Thyroid gland (tissue), 4 donors: ENCODE measurements at regions not wholly inside any gene's neighbourhood (a gene's known extent, or its start where the extent isn't known, plus 50 kb on each side); places are given as distances from the start of the nearest gene placed in this dataset.

Experiments
- POLR2A ChIP-seq, 2 donors: fragments of 450-650 bp; IDR thresholded peaks; one replicate each; pipeline ENCODE4 v1.6.1; 2017; ENCODE audit warnings: antibody characterized with exemption in 2 of 2, mild to moderate bottlenecking in 2 of 2, moderate library complexity in 1 of 2
- TF ChIP-seq, protein P1 (sequence below), 6 experiments: fragments of 200-600 bp in 3 of 6; fragments of 450-650 bp in 3 of 6; sonication (generic) in 3 of 6; IDR thresholded peaks; one replicate each; pipeline ENCODE4 v1.5.1; 2016 to 2019; ENCODE audit warnings: antibody characterized with exemption in 6 of 6, mild to moderate bottlenecking in 2 of 6, inconsistent platforms in 1 of 6, moderate library complexity in 1 of 6

DNA sequence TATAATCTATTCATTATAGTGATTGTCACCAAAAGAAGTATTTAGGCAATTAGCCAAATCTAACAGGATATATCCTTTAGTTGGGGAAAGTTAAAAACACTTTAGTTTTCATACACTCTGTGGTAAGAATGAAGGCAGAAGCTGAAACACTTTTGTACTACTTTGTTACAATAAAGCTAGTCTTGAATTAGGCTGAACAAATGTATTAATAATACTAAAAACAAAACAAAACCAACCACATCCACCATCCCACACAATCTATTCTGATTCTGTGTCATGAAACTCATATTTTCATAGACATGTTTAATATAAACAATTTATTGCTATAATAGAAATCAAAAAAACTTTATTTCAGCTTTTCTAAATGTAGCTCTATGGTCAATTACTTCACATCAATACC is 508.8 kb downstream of the ZEB2 start:
- no peak for TF ChIP-seq POLR2A (IDR thresholded peaks at IDR 0.05)
- TF ChIP-seq, protein P1, sequence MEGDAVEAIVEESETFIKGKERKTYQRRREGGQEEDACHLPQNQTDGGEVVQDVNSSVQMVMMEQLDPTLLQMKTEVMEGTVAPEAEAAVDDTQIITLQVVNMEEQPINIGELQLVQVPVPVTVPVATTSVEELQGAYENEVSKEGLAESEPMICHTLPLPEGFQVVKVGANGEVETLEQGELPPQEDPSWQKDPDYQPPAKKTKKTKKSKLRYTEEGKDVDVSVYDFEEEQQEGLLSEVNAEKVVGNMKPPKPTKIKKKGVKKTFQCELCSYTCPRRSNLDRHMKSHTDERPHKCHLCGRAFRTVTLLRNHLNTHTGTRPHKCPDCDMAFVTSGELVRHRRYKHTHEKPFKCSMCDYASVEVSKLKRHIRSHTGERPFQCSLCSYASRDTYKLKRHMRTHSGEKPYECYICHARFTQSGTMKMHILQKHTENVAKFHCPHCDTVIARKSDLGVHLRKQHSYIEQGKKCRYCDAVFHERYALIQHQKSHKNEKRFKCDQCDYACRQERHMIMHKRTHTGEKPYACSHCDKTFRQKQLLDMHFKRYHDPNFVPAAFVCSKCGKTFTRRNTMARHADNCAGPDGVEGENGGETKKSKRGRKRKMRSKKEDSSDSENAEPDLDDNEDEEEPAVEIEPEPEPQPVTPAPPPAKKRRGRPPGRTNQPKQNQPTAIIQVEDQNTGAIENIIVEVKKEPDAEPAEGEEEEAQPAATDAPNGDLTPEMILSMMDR (IDR thresholded peaks at IDR 0.05), result no peak
